DMS53 treated with DMSO at 0.1 percent for 48 hours (cell line): ENCODE measurements at regions not wholly inside any gene's neighbourhood (a gene's known extent, or its start where the extent isn't known, plus 50 kb on each side); places are given as distances from the start of the nearest gene placed in this dataset.

Source experiments
- DNase-seq: peaks from one replicate; lab custom pipeline; 2025; ENCODE audit not compliant: unreplicated experiment; lab: John Stamatoyannopoulos, UW

GRCh38 chr6:82629921-82630320, 266.3 kb downstream of the TPBG start:
- DNase-seq = no peak

DNA sequence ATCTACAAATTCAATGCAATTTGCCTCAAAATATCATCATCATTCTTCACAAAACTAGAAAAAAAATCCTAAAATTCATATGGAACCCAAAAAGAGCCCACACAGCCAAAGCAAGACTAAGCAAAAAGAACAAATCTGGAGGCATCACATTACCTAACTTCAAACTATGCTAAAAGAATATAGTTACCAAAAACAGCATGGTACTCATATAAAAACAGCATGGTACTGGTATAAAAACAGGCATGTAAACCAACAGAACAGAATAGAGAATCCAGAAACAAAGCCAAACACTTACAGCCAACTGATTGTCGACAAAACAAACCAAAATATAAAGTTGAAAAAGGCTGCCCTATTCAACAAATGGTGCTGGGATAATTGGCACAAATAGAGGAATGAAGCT, 278.1 kb downstream of the TPBG start:
- no peak for DNase-seq

DNA sequence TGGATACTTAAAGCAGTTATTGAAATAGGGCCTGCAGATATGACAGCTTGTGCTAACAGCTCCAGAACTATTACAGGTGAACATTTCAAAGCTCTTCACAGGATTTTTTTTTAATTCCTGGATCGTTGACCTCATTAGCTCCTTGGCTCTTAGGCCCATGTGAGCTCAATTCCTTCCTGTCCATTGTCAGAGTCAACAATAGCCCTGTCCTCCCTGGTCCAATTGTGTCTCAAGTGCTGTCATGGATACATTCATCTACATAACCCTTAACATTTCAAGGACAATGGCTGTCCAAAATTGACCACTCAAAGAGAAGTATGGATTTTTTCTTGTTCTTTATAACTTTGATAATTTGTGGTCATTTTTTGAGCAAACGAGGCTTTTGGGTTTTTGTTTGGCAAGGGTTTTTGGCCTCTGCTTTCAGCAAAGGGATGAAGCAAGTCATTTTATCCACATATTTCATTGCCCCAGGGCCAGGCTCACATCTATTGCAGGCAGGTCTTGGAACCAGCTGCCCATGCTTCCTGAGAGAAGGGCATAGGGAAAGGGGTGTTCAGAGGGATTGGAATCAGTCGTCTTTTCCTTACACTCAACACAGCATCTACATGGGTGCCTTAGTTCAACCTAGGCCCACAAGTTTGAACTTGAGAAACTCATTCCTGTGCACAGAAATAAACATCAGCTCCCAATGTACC, 282.1 kb downstream of the TPBG start:
- peak; percentile 52 for DNase-seq

DNA sequence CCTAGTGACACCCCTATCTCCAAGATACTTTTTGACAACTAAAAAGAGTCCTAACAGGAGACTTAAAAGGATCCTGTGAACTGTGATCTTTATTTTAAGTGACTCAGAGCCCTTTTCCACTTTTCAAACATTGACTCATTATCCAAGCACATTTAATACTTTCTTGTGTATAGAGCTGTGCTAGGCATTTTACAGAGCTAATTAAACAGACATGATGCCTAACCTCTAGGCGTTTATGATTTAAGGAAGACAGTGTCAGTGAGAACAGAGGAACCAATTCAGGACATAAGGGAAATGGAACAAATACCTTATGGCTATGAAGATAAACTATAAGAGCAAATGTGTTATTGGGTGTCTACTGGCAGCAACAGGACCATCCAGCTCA, 282.6 kb downstream of the TPBG start:
- peak; percentile 44 for DNase-seq

DNA sequence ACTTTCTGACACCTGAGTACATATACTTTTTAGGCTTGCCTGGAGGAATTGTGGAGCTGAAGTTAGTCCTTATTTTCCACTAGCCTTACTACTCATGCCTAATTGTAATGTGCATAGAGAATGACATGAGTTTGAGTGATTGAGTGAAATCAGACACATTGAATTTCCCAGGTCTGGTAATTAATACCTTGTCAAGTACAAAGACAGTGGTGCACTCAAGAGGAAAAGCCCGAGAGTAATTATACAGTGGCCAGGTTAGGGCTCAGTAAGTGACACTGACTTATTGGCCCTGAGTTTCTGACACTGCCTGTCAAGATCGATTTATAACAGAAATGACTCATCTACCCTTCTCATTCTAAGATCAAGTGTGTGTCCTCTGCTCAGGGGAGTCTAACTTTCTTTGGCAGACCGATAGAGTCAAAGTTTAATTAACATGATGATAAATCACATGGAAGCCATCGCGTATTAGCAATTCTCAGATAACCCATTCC, 288.3 kb downstream of the TPBG start:
- no peak for DNase-seq

- DNase-seq = no peak
These were observed 315.6 kb downstream of the TPBG start for GRCh38 chr6:82679232-82679631.

GRCh38 chr6:82680192-82680591, 316.6 kb downstream of the TPBG start:
- DNase-seq = no peak

- no peak for DNase-seq
These were observed 317.6 kb downstream of the TPBG start for GRCh38 chr6:82681119-82681714.

GRCh38 chr6:82686719-82687118, 323.1 kb downstream of the TPBG start:
- DNase-seq = no peak

DNA sequence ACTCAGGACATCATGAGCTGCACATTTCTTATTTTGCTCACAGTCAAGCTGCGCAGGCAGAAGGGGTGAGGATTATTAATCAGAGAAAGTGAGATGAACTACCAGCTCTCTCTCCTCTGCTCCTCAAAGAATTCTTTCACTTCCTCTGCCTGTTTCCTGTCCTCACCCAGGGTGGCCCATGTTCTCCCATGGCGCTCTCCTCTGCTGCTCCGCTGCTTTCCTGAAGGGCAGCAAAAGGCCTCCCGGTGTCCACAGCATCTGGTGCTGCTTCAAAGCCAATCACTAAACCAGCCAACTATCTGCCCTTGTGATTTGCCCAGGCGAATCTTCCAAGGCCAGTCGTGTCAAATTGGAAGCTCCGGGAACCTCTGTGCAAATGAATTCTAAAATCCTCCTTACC, 324.2 kb downstream of the TPBG start:
- DNase-seq = no peak

DNA sequence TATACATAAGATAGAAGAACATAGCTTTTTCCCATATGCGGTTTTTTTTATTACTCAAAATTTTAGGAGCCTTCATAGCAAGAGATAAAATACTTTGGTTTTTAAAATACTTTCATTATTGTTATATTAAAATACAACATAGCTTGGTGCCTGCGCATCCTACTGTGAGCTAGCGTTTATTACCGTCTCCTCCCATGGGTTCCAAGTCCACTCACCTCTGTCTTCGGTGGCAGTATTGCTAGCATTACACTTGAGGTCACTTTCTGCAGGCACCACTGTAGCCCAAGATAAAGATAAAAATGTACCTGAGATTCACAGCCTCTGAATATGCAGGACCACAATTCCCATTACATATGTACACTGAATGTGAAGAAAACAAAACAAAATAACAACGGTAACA, 326.7 kb downstream of the TPBG start:
- no peak for DNase-seq

DNA sequence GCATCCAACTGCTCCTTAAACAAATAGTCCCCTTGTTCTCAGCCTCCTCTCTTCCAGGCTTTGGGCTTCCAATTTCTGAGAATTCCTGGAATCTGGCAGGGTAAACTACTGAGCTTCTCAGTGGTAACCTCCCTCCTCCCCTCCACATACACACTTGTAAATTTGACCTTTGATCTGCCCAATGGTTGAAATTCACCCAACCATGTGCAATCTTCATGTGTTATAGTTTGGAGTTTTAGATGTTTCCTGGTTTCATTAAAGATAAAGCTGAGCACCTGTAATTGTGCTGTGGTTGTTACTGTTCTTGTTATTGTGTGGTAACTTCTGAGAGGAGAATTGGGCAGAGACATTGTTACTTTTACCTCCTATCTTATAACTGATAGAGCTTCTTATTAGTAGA, 328.4 kb downstream of the TPBG start:
- no peak for DNase-seq

- peak; percentile 70 for DNase-seq
These were observed 329.5 kb downstream of the TPBG start for GRCh38 chr6:82693094-82693493.

DNA sequence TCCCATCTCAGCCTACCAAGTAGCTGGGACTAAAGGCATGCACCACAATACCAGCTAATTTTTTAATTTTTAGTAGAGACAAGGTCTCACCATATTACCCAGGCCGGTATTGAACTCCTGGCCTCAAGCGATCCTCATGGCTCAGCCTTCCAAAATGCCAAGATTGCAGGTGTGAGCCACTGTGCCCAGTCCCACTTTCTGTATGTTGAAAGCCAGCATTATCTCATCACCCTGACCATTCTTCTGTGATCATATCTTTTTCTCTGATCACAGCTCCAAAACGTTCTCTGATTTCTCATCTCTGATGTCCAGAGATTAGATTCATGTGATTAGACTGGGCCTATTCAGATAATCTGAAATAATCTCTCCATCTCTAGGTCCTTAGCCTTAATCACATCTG, 337.7 kb downstream of the TPBG start:
- DNase-seq = no peak

DNA sequence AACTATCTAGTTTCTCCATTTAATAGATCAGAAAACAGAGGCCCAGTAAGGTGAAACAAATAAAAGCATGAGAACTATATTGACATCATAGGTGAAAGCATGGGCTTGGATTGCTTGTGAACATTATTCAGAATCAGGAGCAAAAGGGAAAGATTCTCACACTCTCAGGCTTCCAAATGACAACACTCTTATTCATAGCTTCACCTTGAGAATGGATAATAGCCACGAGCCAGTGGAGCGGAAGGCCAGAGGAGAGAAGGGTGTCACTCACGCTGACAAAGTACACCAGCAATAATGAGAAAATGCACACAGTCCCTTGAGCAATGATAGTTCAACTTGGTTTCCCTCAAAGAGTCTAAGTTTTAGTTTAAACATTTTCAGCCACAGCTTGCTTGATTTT, 339.0 kb downstream of the TPBG start:
- no peak for DNase-seq

DNA sequence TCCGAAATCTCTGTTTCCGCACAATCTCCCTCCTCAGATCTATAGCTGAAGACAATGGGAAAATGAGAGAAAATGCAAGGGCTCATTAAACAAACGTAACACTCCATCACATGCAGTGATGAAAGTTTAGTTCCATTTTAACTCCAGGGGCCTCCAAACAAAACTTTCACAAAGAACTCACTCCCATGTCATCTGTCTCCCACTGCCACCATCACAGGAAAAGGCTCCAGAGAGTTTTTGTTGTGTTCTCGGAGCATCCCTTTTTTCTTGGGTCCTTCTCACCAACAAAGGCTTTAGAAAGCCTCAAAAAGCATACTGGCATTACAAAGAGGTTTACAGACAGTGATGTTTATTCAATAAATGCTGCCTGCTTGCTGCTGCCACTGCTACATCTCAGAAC, 339.6 kb downstream of the TPBG start:
- no peak for DNase-seq

DNA sequence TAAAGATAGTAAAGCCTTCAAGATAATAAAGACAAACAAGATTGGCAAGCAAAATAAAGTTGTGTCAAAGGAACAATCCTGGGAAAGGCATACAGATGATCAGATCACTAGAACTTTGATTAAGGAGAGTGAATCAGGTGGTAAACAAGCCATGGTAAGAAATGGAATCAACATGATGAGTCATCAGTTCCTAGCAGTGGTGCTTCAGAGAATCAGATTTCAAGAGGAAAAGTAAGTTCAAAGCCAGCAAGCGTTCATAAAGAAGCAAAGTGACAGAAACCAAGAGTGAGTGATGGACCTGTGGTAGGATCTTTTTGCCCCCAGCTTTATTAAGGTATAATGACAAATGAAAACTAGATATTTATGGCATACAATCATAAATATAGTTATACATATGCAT, 340.4 kb downstream of the TPBG start:
- no peak for DNase-seq

- no peak for DNase-seq
These were observed 342.0 kb downstream of the TPBG start for GRCh38 chr6:82705579-82705978.

GRCh38 chr6:82711105-82711827, 347.6 kb downstream of the TPBG start:
- DNase-seq = no peak

- no peak for DNase-seq
These were observed 348.4 kb downstream of the TPBG start for GRCh38 chr6:82711971-82712370.

GRCh38 chr6:82712389-82712788, 348.8 kb downstream of the TPBG start:
- DNase-seq = no peak

DNA sequence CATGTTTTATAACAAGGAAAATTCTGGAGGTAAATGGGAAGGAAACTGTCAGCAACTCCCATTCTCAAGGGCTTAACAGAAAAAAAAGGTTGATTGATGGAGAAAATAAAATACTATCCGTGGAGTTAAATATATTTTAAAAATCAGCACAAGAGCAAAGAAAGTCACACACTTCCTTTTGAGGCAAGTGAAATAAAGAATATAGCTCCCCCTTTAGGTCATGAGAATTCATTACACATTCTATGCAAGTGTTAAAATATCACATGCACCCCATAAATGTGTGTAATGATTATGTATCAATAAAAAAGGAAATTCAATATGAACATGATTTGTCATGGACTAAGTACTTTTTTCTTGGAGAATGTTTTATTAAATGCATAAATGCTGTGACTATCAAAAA, 349.2 kb downstream of the TPBG start:
- no peak for DNase-seq
